ENCODE measurements at regions not wholly inside any gene's neighbourhood (a gene's known extent, or its start where the extent isn't known, plus 50 kb on each side); places are given as distances from the start of the nearest gene placed in this dataset.

GRCh38 chr17:74085434-74085833 is 118.0 kb upstream of the RPL38 start (continued):
- TF ChIP-seq PKNOX1 (IDR thresholded peaks at IDR 0.05): peak; percentile 56
- TF ChIP-seq MYC (IDR thresholded peaks at IDR 0.05; ENCODE audit: low read depth, low read length): no peak
- TF ChIP-seq MYC (CRISPR knock-in tag; IDR thresholded peaks at IDR 0.05; ENCODE audit: borderline replicate concordance, low read depth): no peak
- TF ChIP-seq MXI1 (IDR thresholded peaks at IDR 0.05; ENCODE audit: low read depth, low read length): no peak
- TF ChIP-seq XRCC3 (IDR thresholded peaks at IDR 0.05): no peak
- TF ChIP-seq, protein P1, sequence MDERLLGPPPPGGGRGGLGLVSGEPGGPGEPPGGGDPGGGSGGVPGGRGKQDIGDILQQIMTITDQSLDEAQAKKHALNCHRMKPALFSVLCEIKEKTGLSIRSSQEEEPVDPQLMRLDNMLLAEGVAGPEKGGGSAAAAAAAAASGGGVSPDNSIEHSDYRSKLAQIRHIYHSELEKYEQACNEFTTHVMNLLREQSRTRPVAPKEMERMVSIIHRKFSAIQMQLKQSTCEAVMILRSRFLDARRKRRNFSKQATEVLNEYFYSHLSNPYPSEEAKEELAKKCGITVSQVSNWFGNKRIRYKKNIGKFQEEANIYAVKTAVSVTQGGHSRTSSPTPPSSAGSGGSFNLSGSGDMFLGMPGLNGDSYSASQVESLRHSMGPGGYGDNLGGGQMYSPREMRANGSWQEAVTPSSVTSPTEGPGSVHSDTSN (CRISPR knock-in tag; IDR thresholded peaks at IDR 0.05; ENCODE audit: low read depth): no peak
- TF ChIP-seq, protein P1 (tag; conservative IDR thresholded peaks at IDR 0.05; ENCODE audit: low read depth): peak; percentile 31; the same call in 1 of the 2 replicates
- peak in 1 of 2 experiments; percentile 93; a peak in 2 of 3 replicates for TF ChIP-seq CBX3 (IDR thresholded peaks at IDR 0.05; ENCODE audit: borderline replicate concordance in 1 of 2, low read length in 2 of 2)
- no peak for TF ChIP-seq NR4A1 (CRISPR knock-in tag; IDR thresholded peaks at IDR 0.05)
- no peak for TF ChIP-seq NR4A1 (tag; IDR thresholded peaks at IDR 0.05)
- TF ChIP-seq SMARCA4 (IDR thresholded peaks at IDR 0.05): no peak
- TF ChIP-seq, protein P2, sequence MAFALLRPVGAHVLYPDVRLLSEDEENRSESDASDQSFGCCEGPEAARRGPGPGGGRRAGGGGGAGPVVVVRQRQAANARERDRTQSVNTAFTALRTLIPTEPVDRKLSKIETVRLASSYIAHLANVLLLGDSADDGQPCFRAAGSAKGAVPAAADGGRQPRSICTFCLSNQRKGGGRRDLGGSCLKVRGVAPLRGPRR (CRISPR knock-in tag; IDR thresholded peaks at IDR 0.05): no peak
- no peak for TF ChIP-seq TCF7L2 (IDR thresholded peaks at IDR 0.05; ENCODE audit: low read depth, low read length)
